Fibroblast of the aortic adventitia (primary cell): ENCODE measurements at regions not wholly inside any gene's neighbourhood (a gene's known extent, or its start where the extent isn't known, plus 50 kb on each side); places are given as distances from the start of the nearest gene placed in this dataset.

Source experiments
- DNase-seq: peaks from one replicate; pipeline ENCODE4 v3.0.0-alpha.2; 2010; ENCODE audit warnings: low read depth
- H3K4me3 ChIP-seq: 2 replicates; pipeline ENCODE4 v1.5.1; 2011; ENCODE audit warnings: low read depth, mild to moderate bottlenecking, control low read depth, low read length, moderate library complexity
- CTCF ChIP-seq: IDR thresholded peaks from 2 replicates; pipeline ENCODE4 v1.5.1; 2011; ENCODE audit warnings: mild to moderate bottlenecking, low read length, control low read depth, inconsistent platforms; ENCODE audit not compliant: insufficient read depth

- no peak for TF ChIP-seq CTCF
- DNase-seq = no peak
- no peak overlapping the region for H3K4me3 ChIP-seq
Measured at GRCh38 chr21:35537604-35538003, 488.5 kb upstream of the RUNX1 start.

DNA sequence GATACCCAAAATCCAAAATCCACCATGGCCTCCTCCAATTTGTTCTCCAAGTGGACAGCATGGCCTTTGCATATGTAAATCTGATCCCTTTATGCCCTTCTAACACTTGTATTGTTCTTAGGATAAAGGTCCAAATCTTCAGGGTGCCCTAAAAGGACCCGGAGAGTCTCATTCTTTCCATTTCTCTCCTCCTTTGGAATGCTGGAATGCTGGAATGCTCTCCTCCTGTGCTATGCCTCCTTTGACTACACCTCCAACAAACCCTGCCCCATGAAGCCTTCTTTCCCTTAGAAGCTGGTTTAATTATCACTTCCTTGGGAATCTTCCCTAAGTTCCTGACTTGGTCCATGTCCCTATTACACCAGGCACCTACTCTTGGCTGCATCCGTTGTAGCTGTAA is 484.8 kb upstream of the RUNX1 start:
- DNase-seq = no peak
- TF ChIP-seq CTCF = no peak
- no peak overlapping the region for H3K4me3 ChIP-seq

- DNase-seq = no peak
- TF ChIP-seq CTCF = no peak
- H3K4me3 ChIP-seq = no peak overlapping the region
Measured at GRCh38 chr21:35530766-35531165, 481.7 kb upstream of the RUNX1 start.

- TF ChIP-seq CTCF = no peak
- DNase-seq = peak; percentile 80
- no peak overlapping the region for H3K4me3 ChIP-seq
Measured at GRCh38 chr21:35529171-35529863, 480.2 kb upstream of the RUNX1 start.

DNA sequence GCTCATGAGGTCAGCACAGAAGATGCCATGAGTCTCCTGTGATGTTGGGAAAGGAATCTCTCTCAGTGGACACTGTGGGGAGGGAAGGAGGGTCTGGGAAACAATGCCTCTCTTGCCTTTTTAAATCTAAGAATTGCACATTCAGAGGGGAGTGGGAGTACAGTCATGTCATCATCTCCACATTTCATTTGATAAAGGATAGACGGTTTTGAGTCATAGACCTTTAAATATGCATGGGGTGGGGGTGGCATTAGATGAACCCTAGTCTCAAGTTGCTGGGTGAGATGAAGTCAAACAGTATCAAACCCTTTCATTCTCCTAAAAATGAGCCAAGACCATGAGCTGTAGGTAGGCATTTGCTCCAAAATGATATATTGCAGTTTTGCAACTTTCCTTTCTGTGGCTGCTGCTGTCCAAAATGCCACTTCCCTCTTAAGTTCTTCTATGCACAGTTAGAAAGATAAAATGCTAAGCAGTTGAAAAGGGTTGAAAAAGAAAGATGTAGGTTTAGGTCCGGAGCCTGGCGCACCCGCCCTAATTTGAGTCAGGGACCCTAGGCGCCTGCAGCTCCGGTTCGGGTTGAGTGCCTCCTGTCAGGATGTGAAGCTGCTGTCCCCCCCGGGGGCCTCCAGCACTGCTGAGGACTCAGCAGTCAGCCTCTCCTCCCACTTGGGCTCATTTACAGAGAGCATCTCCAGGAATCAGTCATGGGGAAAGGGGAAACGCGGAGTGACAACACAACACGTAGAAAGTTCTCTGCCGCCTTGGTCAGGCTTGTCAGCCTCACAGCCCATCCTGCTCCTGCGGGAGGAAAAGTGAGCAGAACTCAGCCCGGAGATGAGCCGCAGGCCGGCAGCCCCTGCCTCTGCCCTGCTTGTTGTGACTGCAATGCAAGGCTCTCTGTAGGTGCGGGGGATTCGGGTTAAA is 479.3 kb upstream of the RUNX1 start:
- DNase-seq = peak; percentile 17
- H3K4me3 ChIP-seq = no peak overlapping the region
- TF ChIP-seq CTCF = no peak

- DNase-seq = no peak
- no peak for TF ChIP-seq CTCF
- H3K4me3 ChIP-seq = no peak overlapping the region
Measured at GRCh38 chr21:35527358-35527757, 478.3 kb upstream of the RUNX1 start.
